Endothelial cell (in vitro differentiated cells): ENCODE measurements at regions not wholly inside any gene's neighbourhood (a gene's known extent, or its start where the extent isn't known, plus 50 kb on each side); places are given as distances from the start of the nearest gene placed in this dataset.
"Not testable (repeated sequence)": the region's sequence is repeated elsewhere in the genome, so short reads cannot be mapped to it uniquely, and the experiment has no call there.

Experiments used
- DNase-seq: peaks from one replicate; pipeline ENCODE4 v3.0.0; 2021; ENCODE audit warnings: low spot score
- H3K27ac Mint-ChIP-seq: one replicate; pipeline ENCODE4 v1.8.0; 2021; ENCODE audit warnings: mixed read lengths, inconsistent platforms; ENCODE audit not compliant: unreplicated experiment
- H3K27me3 Mint-ChIP-seq: one replicate; pipeline ENCODE4 v1.8.0; 2021; ENCODE audit warnings: mild to moderate bottlenecking, moderate library complexity, mixed read lengths, inconsistent platforms; ENCODE audit not compliant: unreplicated experiment
- H3K36me3 Mint-ChIP-seq: one replicate; pipeline ENCODE4 v1.8.0; 2021; ENCODE audit warnings: mild to moderate bottlenecking, low read depth, mixed read lengths, inconsistent platforms; ENCODE audit not compliant: unreplicated experiment
- H3K4me1 Mint-ChIP-seq: one replicate; pipeline ENCODE4 v1.8.0; 2021; ENCODE audit warnings: mild to moderate bottlenecking, mixed read lengths, inconsistent platforms; ENCODE audit not compliant: unreplicated experiment
- H3K4me3 Mint-ChIP-seq: one replicate; pipeline ENCODE4 v1.8.0; 2021; ENCODE audit warnings: mild to moderate bottlenecking, mixed read lengths, inconsistent platforms; ENCODE audit not compliant: unreplicated experiment
- H3K9me3 Mint-ChIP-seq: one replicate; pipeline ENCODE4 v1.8.0; 2021; ENCODE audit warnings: mixed read lengths, inconsistent platforms; ENCODE audit not compliant: unreplicated experiment
- TF ChIP-seq, protein P1 (sequence below): fragments of 200-600 bp; sonication (generic); IDR thresholded peaks from one replicate; pipeline ENCODE4 v1.5.0; 2021; ENCODE audit warnings: antibody characterized with exemption; ENCODE audit not compliant: unreplicated experiment

DNA sequence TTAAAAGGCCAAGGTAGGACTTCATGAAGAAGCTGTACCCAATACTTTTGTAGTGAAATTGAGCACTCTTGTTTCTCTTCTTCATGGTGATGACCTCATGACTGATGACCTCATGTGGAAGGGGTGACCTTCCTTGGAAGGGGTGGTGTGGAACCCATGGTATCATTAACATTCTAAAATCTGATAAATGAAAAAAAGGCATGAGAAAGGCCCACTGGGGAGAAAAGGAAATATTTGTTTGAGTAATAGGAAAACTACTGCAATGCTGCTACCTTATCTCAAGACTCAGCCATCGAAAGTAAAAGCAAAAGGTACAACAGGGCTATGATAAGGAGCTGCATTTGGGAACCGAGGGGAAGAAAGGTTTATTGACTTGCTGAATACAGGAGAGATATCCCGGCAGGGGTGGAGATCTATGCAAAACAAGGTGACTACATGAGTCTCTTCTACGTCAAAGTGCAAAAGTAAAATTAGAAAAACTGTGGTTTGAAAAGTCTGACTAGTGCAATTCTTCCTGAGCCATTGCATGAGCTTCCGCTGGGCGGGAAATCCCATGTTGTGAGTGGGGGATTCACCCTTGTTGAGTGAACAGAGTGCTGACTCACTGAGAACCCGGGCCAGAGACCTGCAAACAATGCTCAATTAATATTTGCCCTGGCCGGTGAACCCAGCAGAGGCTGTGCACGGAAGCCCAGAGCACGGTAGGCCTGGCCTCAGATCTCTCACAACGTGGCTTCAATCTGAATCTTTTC is 138.9 kb upstream of the RFC3 start:
- DNase-seq, result no peak
- peaks cover 11% of the 10 kb centered on the region for H3K4me1 Mint-ChIP-seq
- H3K4me3 Mint-ChIP-seq, result no peak overlapping the region
- TF ChIP-seq, protein P1, sequence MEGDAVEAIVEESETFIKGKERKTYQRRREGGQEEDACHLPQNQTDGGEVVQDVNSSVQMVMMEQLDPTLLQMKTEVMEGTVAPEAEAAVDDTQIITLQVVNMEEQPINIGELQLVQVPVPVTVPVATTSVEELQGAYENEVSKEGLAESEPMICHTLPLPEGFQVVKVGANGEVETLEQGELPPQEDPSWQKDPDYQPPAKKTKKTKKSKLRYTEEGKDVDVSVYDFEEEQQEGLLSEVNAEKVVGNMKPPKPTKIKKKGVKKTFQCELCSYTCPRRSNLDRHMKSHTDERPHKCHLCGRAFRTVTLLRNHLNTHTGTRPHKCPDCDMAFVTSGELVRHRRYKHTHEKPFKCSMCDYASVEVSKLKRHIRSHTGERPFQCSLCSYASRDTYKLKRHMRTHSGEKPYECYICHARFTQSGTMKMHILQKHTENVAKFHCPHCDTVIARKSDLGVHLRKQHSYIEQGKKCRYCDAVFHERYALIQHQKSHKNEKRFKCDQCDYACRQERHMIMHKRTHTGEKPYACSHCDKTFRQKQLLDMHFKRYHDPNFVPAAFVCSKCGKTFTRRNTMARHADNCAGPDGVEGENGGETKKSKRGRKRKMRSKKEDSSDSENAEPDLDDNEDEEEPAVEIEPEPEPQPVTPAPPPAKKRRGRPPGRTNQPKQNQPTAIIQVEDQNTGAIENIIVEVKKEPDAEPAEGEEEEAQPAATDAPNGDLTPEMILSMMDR, result no peak
- H3K27ac Mint-ChIP-seq, result no peak overlapping the region
- H3K36me3 Mint-ChIP-seq, result peaks cover 6% of the 10 kb centered on the region
- H3K9me3 Mint-ChIP-seq, result no peaks in the 10 kb centered on the region
- peaks cover 3% of the 10 kb centered on the region for H3K27me3 Mint-ChIP-seq

DNA sequence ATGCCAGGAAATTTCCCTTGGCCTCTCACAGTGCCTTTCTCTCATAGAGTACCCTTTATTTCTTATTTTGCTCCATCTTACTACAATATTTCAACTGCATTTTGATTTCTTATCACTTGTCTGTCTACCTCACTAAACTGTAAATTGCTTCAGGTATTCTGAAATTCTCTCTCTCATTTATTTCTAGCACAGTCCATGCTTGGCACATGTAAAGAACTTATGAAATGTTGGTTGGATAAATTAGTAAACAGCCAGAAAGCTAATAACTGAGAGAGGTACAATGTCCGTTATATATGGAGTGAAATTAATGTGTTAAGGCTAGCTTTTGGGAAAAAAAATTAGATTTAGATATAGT is 138.3 kb upstream of the RFC3 start:
- H3K27ac Mint-ChIP-seq, result no peak overlapping the region
- H3K4me1 Mint-ChIP-seq, result peaks cover 11% of the 10 kb centered on the region
- H3K9me3 Mint-ChIP-seq, result no peaks in the 10 kb centered on the region
- TF ChIP-seq, protein P1, result no peak
- H3K4me3 Mint-ChIP-seq, result no peak overlapping the region
- H3K36me3 Mint-ChIP-seq, result peaks cover 6% of the 10 kb centered on the region
- H3K27me3 Mint-ChIP-seq, result peaks cover 3% of the 10 kb centered on the region
- DNase-seq, result no peak

DNA sequence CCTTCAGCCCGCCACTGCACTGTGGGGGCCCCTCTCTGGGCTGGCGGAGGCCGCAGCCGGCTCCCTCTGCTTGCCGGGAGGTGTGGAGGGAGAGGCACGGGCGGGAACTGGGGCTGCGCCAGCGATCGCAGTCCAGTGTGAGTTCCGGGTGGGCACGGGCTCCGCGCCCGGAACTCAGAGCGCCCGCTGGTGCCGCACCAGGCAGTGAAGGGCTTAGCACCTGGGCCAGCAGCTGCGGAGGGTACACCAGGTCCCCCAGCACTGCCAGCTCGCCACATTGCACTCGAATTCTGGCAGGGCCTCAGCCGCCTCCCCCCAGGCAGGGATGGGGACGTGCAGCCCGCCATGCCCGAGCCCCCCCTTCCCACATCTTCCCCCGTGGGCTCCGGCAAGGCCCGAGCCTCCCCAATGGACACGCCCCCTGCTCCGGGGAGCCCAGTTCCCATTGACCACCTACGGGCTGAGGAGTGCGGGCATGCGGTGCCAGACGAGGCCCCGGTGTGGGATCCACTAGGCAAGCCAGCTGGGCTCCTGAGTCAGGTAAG is 135.9 kb upstream of the RFC3 start:
- no peak overlapping the region for H3K4me3 Mint-ChIP-seq
- H3K27me3 Mint-ChIP-seq, result peaks cover 3% of the 10 kb centered on the region
- no peaks in the 10 kb centered on the region for H3K9me3 Mint-ChIP-seq
- peaks cover 6% of the 10 kb centered on the region for H3K36me3 Mint-ChIP-seq
- H3K27ac Mint-ChIP-seq, result no peak overlapping the region
- peaks cover 8% of the 10 kb centered on the region for H3K4me1 Mint-ChIP-seq
- no peak for DNase-seq
- TF ChIP-seq, protein P1, result no peak

DNA sequence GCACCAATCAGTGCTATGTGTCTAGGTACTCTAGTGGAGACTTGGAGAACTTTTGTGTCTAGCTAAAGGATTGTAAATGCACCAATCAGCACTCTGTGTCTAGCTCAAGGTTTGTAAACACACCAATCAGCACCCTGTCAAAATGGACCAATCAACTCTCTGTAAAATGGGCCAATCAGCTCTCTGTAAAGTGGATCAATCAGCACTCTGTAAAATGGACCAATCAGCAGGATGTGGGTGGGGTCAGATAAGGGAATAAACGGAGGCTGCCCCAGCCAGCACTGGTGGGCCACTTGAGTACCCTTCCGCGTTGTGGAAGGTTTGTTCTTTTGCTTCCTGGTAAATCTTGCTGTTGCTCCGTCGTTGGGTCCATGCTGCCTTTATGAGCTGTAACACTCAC is 135.3 kb upstream of the RFC3 start:
- not testable (repeated sequence) for H3K4me3 Mint-ChIP-seq, H3K4me1 Mint-ChIP-seq, H3K9me3 Mint-ChIP-seq, DNase-seq, H3K36me3 Mint-ChIP-seq, H3K27me3 Mint-ChIP-seq, H3K27ac Mint-ChIP-seq

DNA sequence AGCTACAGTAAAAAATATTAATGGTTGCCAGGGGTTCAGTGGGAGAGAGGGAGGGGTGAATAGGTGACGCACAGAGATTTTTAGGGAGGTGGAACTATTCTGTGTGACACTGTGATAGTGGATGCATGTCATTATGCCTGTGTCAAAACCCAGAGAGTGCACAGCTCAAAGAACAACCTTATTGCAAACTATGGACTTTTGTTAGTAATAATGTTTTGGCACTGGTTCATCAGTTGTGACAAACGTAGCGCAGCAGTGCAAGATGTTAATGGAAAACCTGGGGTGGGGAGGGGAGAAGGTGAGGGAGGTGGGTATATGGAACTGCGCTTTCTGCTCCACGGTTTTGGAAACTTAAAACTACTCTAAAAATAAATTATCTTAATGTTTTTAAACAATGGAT is 134.6 kb upstream of the RFC3 start:
- H3K27me3 Mint-ChIP-seq, result no peaks in the 10 kb centered on the region
- no peaks in the 10 kb centered on the region for H3K9me3 Mint-ChIP-seq
- peaks cover 6% of the 10 kb centered on the region for H3K36me3 Mint-ChIP-seq

More for the DNA sequence above, 134.6 kb upstream of the RFC3 start:
- DNase-seq, result no peak
- TF ChIP-seq, protein P1, result no peak
- no peak overlapping the region for H3K27ac Mint-ChIP-seq
- no peak overlapping the region for H3K4me3 Mint-ChIP-seq
- peaks cover 3% of the 10 kb centered on the region for H3K4me1 Mint-ChIP-seq
